PC-3 (cell line): ENCODE measurements at regions not wholly inside any gene's neighbourhood (a gene's known extent, or its start where the extent isn't known, plus 50 kb on each side); places are given as distances from the start of the nearest gene placed in this dataset.

Experiments
- ATAC-seq: fragments of 200-7000 bp; cut with Tn5 transposase; 2 replicates; pipeline ENCODE4 v1.9.1; 2020; ENCODE audit warnings: mild to moderate bottlenecking, moderate library complexity
- BruUV-seq: library from RNA; stranded (reverse); fragments of 400-500 nt; replicated peaks from 2 replicates; lab custom pipeline; 2021; lab: Mats Ljungman, UMichigan
- CTCF ChIA-PET: fragments of 300-600 bp; sonication (Branson Sonifier 250); formaldehyde crosslinking; loops from one replicate; lab custom pipeline; 2022; ENCODE audit warnings: antibody characterized with exemption; lab: Charles Lee
- POLR2A ChIA-PET: fragments of 300-600 bp; sonication (Branson Sonifier 250); formaldehyde crosslinking; loops from one replicate; lab custom pipeline; 2022; ENCODE audit warnings: antibody characterized with exemption; ENCODE audit not compliant: unreplicated experiment; lab: Charles Lee
- DNase-seq: peaks from one replicate; pipeline ENCODE4 v3.0.0-alpha.2; 2015
- H2AFZ ChIP-seq: fragments of 300-600 bp; sonication (generic); 2 replicates; pipeline ENCODE4 v1.6.0; 2016; ENCODE audit warnings: antibody characterized with exemption, low read length
- H3F3A ChIP-seq: fragments of 300-600 bp; sonication (generic); one replicate; pipeline ENCODE4 v1.6.0; 2017; ENCODE audit warnings: antibody characterized with exemption, low read length, control low read depth, mild to moderate bottlenecking; ENCODE audit not compliant: unreplicated experiment
- H3K27ac ChIP-seq: fragments of 300-600 bp; sonication (generic); 2 replicates; pipeline ENCODE4 v1.5.1; 2016; ENCODE audit warnings: mild to moderate bottlenecking, low read length
- H3K27me3 ChIP-seq: fragments of 300-600 bp; sonication (generic); 2 replicates; pipeline ENCODE4 v1.6.1; 2016; ENCODE audit warnings: low read length, mixed read lengths
- H3K36me3 ChIP-seq: fragments of 300-600 bp; sonication (generic); 2 replicates; pipeline ENCODE4 v1.6.1; 2016; ENCODE audit warnings: low read depth, mixed run types, low read length, mixed read lengths
- H3K4me1 ChIP-seq: fragments of 300-600 bp; sonication (generic); 2 replicates; pipeline ENCODE4 v1.5.1; 2016; ENCODE audit warnings: low read length; ENCODE audit not compliant: insufficient read depth
- H3K4me2 ChIP-seq: fragments of 300-600 bp; sonication (generic); 2 replicates; pipeline ENCODE4 v1.6.0; 2016; ENCODE audit warnings: low read length
- H3K4me3 ChIP-seq: fragments of 300-600 bp; sonication (generic); 2 replicates; pipeline ENCODE4 v1.5.1; 2016; ENCODE audit warnings: mild to moderate bottlenecking, low read length, mixed read lengths
- H3K79me2 ChIP-seq: fragments of 300-600 bp; sonication (generic); 2 replicates; pipeline ENCODE4 v1.6.1; 2017; ENCODE audit warnings: low read length, mixed read lengths
- H3K9ac ChIP-seq: fragments of 300-600 bp; sonication (generic); 2 replicates; pipeline ENCODE4 v1.6.0; 2016; ENCODE audit warnings: mild to moderate bottlenecking, low read length
- H3K9me2 ChIP-seq: fragments of 300-600 bp; sonication (generic); replicated peaks from 2 replicates; pipeline ENCODE4 v1.6.1; 2016; ENCODE audit warnings: mixed run types, low read length, mixed read lengths
- H3K9me3 ChIP-seq: fragments of 300-600 bp; sonication (generic); 2 replicates; pipeline ENCODE4 v1.6.1; 2016; ENCODE audit warnings: low read length, mixed read lengths
- H4K20me1 ChIP-seq: fragments of 300-600 bp; sonication (generic); 2 replicates; pipeline ENCODE4 v1.6.1; 2016; ENCODE audit warnings: low read length, mixed read lengths
- EZH2 ChIP-seq: fragments of 300-600 bp; sonication (generic); IDR thresholded peaks from one replicate; pipeline ENCODE4 v1.6.1; 2017; ENCODE audit warnings: antibody characterized with exemption, mild to moderate bottlenecking, low read length; ENCODE audit not compliant: unreplicated experiment
- intact Hi-C: fragments of 100-400 bp; cut with micrococcal nuclease; formaldehyde crosslinking; loops from 2 replicates; pipeline ENCODE4 v1.9.0; 2023

- H3K27ac ChIP-seq = no peak overlapping the region
- no peaks in the 10 kb centered on the region for H3K36me3 ChIP-seq
- no TSS peak for BruUV-seq
- intact Hi-C loops = no loop called here
- no peaks in the 10 kb centered on the region for H3F3A ChIP-seq
- 0 out of 2 replicates have a peak, but pooled peaks cover 3% of the 10 kb centered on the region for H3K27me3 ChIP-seq
- DNase-seq (no peak), ATAC-seq (no peak)
- CTCF ChIA-PET = interaction anchor here (0.7 kb wide), 1 partner anchor 18 kb away, joined by 6 read pairs; no protein-coding TSS in a partner anchor
- no peak for TF ChIP-seq EZH2
- H3K4me3 ChIP-seq = no peak overlapping the region
- POLR2A ChIA-PET = interaction anchor here (0.6 kb wide), 1 partner anchor 269 kb away, joined by 6 read pairs; no protein-coding TSS in a partner anchor
- no peak overlapping the region for H2AFZ ChIP-seq
- H3K4me2 ChIP-seq = no peak overlapping the region
- no peak overlapping the region for H3K9ac ChIP-seq
- H3K9me2 ChIP-seq = no peaks in the 10 kb centered on the region
- H3K79me2 ChIP-seq = no peaks in the 10 kb centered on the region
- H3K4me1 ChIP-seq = no peaks in the 10 kb centered on the region
- H4K20me1 ChIP-seq = no peaks in the 10 kb centered on the region
- H3K9me3 ChIP-seq = no peaks in the 10 kb centered on the region
Measured at GRCh38 chr15:89038146-89038545, 50.1 kb upstream of the ABHD2 start.
